T-helper 1 cell treated with Interleukin-12 subunit alpha and Interleukin-12 subunit beta and Interleukin-4 antibody, amounts not matched to agents 30 ng/mL and 1 ng/mL, for 36 hours (primary cell): ENCODE measurements at regions not wholly inside any gene's neighbourhood (a gene's known extent, or its start where the extent isn't known, plus 50 kb on each side); places are given as distances from the start of the nearest gene placed in this dataset.

Source experiments
- intact Hi-C: fragments of 100-400 bp; cut with micrococcal nuclease; formaldehyde crosslinking; loops from one replicate; pipeline ENCODE4 v1.15.1; 2024

DNA sequence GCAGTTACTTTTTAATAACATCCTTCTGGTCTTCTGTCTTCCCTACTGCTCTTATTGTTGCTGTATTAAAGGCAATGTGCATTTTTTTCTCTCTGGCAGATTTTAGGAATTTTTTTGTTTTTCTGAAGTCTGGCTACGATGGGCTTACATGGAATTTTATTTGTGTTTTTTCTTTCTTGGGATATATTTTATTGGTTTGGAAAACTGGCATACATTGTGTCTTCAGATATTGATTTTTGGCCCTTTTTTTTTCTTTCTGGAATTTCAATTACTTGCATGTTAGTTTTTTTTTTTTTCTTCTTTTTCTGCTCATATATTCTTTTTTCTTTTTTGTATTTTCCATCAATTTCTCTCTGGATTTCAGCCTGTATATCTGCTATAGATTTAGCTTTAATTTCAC, 442.1 kb upstream of the TRIB2 start:
- intact Hi-C loops, result no loop called here

DNA sequence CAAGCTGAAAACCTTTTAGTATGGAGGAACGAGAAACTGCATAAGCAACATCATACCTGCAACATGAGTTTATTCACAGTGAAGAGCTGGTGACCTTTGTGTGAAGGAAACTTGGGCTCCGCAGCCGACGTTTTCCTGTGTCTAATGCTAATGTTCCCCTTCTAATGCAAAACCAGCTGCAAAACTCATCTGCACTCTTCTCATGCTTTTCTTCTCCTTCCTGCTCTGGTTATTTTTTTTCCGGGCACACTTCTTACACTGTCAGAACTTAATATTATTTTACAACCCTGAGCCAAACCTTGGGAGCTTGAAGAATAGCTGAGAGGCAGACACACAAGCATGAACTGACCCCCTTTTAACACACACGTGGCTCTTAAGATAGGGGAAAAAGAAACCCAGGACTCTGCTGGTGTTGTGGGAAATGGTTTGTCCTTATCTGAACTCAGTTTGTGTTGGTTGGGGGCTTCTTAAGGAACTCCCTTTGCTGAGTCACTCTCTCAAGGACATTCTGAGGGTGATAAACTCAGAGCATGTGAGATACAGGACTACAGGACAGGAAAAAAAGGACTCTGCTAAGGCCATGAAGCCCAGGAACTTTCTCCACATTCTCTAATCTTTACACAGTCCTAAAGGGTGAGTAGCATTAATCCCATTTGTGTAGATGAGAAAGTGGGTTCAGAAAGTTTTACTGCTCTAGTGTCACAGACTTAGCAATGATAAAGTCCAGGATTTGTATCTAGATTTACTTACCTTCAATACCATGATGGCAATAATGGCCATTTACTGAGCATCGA, 439.3 kb upstream of the TRIB2 start:
- intact Hi-C loops, result no loop called here

DNA sequence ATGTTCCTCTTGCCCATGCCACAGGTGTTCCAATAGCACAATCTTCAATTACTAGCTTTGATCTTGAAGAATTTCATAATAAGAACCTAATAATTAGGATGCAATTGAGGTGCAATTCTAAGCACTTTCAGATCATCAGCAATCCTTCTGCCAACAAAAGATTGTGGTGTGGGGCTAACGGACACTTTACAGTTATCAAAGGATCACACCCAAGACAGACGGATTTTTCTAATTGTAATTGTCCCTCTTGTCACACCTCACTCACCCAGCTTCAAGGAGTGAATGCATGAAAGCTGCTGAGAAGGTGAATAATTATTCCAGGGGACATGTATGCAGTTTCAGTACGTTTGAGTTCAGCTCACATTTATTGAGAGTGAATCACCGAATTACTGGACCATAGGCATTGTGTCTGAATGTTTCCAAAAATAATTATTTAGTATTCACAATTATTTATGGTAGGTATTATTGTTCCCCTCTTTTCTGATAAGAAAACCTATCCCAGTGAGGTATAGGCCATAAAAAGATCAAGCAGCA, 438.5 kb upstream of the TRIB2 start:
- intact Hi-C loops, result no loop called here

DNA sequence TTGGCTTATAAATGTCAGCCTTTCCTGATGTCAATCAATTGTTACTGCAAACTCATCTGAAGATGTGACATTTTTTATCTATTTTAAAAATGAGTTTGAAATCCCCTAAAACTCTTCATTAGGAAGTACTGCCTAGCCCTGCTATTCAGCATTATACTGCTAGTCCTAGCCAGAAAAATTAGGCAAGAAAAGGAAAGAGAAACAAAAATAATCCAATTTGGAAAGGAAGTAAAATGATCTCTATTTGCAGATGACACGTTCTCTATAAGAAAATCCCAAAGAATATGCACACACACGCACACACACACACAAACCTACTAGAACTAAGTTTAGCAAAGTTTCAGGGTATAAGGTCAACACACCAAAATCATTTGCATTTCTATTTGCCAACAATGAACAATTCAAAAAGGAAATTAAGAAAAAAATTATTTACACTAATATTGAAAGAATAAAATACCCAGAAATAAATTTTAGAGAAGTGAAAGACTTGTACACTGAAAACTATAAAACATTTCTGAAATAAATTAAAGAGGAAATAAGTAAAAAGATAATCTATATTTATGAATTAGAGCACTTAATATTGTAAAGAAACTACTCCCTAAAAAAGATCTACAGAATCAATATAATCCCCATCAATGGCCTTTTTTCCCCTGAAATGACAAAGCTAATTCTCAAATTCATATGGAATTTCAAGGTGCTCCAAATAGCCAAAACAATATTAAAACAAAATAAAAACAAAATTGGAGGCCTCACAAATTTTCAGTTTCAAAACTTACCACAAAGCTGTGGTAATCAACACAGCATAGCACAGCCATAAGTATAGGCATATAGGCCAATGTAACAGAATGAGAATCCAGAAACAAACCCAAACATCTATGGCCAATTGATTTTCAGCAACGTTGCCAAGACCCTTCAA, 433.7 kb upstream of the TRIB2 start:
- intact Hi-C loops, result no loop called here

DNA sequence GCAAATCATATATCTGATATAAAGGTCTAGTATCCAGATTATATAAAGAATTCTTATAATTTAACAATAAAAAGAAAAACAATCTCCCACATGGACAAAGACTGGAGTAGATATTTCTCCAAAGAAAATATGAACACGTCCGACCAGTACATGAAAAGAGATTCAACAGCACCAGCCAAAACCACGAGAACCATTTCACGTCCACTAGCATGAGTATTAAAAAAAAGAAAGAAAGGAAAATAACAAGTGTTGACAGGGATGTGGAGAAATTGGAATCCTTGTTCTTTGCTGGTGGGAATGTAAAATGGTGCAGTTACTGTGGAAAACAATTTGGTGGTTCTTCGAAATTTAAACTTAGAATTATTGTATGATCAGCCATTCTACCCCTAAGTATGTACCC, 432.7 kb upstream of the TRIB2 start:
- intact Hi-C loops, result no loop called here

DNA sequence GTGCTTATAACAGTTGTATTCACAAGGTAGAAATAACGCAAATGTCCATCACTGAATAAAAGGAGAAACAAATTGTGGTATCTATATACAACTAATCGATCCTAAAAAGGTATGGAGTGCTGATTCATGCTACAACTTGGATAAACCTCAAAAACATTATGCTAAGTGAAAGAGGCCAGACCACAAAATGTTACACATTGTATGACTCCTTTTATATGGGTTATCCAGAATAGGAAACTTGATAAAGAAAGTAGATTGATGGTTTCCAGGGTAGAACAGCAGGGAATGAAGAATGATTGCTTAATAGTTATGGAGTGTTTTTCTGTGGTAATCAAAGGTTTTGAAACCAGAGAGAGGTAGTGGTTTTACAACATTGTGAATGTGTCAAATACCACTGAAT, 432.2 kb upstream of the TRIB2 start:
- intact Hi-C loops, result no loop called here

DNA sequence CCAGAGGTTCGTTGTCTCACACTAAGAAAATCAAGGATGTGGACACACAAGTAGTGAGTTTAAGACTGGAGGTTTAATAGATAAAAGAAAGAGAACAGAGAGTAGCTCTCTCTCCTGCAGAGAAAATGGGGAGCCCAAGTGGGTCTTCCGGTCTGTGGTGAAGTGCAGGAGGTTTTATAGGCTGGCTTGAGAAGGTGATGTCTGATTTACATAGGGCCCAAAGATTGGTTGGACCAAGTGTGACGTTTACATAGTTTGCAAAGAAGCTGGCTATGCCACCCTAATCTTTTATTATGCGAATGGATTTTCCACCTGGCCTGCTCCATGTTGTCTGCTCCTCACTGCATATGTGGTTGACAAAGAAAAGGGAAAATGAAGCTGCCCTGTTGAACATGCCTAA, 430.4 kb upstream of the TRIB2 start:
- intact Hi-C loops, result no loop called here

DNA sequence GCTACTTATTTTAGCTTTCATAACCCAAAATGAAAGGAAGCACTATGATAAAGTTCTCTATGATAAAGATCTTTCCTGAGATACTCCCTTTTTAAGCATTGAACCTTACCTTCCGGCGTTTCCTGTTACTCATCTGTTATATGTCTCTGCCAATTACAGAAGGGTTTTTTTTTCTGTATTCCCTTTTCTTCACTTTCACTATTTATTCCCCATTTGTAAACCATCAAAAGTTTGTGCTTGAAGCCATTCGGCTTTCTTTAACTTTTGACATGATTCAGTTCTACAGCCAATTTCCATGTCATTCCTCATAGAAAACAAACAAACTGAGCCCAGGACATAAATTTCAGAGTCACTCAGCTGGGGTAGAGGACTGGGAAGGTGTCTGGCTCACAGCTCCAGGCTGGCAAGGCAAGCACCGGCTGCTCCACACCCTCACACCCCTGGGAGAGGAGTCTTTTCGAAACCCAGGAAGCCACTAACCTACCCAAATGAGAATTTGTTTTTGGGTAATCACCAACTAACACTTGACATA, 429.4 kb upstream of the TRIB2 start:
- intact Hi-C loops, result no loop called here

DNA sequence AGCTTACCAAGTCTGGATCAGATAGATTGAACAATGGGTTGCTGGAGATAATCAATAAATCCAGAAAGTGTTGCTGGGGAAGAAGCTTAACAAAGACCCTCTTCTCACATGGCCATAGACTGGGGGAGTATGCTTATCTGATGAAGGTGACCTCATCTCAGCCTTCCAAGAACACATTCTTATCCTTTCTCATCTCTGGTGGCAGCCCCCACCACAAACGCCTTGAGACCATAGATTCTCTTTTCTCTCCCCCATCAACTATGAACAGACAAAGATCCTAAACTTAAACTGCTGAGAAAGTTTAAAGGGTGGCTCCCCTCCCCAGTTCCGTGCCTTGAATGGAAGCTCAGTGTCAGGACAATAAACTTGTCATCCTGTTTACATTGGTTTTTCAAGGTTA, 428.7 kb upstream of the TRIB2 start:
- intact Hi-C loops, result no loop called here

DNA sequence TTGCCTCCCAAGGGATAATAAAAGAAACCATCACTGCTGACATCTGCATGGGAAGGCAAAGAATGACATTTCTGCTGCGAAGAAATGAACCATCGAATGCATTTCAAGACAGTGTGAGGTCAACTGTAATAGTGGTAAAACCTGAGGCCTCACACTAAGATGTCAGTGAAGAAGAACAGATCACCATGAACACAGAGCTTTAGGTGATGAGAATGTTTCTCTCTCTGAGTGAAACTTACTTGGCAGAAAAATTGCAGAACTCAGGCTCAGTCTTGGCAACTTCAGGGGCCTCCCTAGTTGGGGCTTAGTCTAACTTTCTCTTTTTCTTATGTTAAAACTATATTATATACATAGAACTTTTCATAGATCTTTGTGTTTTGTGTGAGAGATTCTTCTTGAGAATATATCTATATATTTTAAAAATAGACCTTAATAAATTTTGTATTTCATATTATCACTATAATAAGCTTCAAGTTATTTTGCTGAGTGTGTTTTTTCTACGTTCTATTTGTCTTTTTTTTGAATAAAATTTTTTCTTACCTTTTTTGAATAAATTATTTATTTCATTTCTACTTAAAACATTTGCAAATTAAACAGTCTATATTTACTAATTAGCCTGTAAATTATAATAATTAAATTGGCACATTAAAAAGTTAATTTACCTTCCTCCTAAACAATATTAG, 427.5 kb upstream of the TRIB2 start:
- intact Hi-C loops, result no loop called here

DNA sequence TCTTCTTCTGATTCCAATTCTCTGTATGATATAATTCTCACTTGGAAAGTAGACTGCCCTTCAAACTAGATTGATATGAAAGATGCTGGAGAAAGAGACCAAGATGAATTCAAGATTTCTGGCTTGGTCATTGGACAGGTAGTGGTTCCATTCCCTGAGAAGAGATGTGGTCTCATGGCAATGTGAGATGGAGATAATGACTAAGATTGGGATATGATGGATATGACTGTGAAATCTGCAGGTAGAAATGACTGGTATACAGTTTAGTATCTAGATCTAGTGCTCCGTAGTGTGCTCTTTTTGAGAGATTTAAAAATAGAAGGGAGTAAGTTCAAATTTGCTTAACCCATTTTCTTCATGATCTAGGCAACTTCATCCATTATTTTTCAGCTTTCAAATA, 425.4 kb upstream of the TRIB2 start:
- intact Hi-C loops, result loop anchor here (5.0 kb wide), 6 partner anchors 114 to 544 kb away; partner anchors contain the start of gene LPIN1

DNA sequence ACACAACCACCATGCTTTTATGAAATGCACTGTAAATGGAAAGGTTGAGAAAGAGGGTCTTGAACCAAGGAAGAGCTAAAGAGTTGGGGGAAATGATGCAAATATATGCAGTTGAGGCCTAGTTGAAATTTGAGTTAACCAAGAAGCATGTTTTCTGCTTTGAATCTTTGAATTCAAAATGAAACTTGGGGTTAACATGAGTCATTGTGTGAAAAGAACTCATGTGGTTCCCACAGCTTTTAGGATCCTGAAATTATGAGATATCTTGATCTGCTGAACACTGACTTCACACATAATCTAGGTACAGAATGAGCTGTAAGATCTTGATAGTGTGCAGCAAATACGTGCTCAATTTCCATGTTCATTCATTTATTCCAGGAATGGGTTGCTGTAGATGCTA, 422.9 kb upstream of the TRIB2 start:
- intact Hi-C loops, result loop anchor here (1.0 to 5.0 kb wide), 15 partner anchors 9 to 671 kb away; partner anchors contain the start of genes LPIN1 and TRIB2

DNA sequence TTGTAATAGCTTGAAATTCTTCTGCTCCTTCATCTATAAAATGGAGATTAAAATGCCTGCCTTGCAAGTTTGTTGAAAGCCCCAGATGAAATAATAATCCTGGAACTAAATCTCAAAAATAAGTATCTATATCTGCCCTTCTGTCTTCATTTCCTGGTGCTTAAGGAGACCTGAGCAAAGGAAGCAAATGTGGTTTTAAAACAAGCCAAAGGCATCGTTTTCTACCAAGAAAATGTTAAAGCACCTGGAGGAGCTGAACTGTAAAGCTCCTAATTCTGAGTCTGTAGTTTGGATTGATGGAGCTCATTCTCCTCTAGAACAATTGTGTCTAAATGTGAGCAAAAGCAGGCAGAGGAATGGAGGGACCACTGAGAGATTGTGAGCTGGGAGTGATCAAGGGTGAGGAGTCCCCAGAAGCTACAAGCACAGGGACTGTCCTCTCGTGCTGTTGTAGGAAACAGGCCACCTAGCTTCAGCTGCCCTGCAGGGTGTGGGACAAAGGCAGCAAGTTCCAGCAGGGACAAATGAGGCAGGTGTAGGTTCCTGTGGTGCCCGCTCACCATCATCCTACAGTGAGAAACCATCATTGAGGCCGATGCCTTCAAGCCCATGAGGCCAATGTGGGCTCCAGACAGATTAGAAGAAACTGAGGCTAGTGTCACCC, 420.7 kb upstream of the TRIB2 start:
- intact Hi-C loops, result loop anchor here (2.0 kb wide), 5 partner anchors 117 to 669 kb away; no protein-coding TSS in a partner anchor

DNA sequence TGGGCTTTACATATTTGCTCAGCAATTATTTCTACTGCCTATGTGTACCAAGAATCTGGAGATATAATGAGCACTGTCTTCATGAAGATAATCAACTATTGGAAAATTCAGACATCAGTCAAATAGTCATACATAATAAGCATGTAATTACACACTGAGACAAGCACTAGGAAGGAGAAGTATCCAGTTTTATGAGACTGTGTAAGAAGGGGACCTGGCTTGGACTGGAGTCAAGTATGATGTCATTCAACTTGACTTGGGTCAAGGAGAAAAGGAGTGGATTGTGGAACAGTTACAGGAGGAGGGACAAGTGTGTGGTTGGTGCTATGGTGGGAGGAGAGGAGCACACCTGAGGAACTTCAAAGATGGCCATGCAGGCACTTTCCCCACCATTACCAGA, 419.8 kb upstream of the TRIB2 start:
- intact Hi-C loops, result no loop called here

DNA sequence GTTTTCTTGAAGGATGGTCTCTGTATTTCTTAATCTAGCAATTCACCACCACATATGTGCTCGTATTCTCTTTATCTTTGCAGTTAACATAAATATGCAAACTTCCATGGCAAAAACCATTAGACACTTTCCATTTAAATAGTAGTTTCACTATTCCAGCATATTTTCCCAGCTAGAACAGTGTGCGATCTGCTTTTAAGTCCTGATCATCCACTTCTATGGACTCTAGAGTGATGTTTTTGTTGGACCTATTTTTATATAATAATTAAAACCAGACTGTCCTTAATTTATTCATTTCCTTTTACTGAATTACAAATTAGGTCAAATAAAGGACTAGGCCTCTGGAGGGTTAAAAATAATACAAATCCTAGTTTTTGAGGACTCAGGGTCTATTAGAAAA, 418.4 kb upstream of the TRIB2 start:
- intact Hi-C loops, result no loop called here

DNA sequence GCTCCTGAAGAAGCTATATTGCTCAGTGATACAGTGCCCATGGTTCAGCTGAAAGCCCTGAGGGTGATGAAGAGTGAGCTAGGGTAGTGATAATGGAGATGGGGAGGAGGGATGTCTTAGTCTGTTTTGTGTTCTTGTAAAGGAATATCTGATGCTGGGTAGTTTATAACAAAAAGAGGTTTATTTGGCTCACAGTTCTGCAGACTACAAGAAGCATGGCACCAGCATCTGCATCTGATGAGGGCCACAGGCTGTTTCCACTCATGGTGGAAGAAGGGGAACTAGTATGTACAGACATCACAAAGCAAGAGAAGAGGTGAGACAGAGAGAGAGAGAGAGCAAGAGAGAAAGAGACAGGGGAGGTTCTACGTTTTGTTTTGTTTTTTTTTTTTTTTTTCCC, 417.3 kb upstream of the TRIB2 start:
- intact Hi-C loops, result no loop called here

DNA sequence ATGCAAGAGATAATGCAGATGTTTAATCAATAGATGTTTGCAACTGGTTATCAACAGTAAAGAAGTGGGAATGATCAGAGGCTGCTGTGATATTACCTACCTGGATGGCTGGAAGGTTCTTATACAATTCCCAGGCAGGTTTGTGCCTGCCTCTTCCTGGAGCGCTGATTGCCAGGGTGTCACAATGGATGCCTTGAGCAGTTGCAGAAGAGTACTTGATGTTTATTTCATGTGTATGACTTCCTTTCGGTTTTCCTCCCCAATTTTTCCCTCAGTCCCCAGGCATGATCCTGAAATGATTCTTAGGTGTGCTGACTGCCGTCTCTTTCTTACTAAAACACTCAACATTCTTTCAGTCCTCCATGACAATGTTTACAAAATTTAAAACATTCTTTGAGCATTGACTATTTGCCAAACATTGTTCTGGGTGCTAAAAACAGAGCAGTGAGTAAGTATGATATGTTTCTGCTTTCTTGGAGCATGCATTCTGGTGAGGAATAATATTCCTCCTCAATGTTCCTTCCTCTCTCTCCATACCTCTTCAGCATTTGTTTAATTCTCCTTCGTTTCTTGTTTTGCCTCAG, 416.6 kb upstream of the TRIB2 start:
- intact Hi-C loops, result loop anchor here (5.0 kb wide), 1 partner anchor 707 kb away; no protein-coding TSS in a partner anchor

DNA sequence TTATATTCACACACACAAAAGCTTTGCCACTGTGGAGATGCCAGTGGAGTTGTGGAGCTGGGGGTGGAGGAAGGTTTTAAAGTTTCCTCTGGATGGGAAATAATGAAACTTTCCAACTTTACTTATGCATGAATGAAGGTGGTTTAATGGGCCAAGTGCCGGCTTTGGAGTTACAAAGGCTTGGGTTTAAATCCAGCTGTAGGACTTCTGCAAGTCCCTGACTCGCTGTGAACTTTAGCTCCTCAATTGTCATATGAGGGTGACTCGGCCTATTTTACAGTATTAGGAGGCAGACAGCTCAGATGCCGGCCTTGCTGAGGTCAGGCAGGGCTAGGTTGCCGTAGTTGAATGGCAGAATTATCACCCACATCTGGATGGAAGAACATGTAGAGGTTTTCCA, 415.8 kb upstream of the TRIB2 start:
- intact Hi-C loops, result loop anchor here (5.0 kb wide), 1 partner anchor 706 kb away; no protein-coding TSS in a partner anchor

DNA sequence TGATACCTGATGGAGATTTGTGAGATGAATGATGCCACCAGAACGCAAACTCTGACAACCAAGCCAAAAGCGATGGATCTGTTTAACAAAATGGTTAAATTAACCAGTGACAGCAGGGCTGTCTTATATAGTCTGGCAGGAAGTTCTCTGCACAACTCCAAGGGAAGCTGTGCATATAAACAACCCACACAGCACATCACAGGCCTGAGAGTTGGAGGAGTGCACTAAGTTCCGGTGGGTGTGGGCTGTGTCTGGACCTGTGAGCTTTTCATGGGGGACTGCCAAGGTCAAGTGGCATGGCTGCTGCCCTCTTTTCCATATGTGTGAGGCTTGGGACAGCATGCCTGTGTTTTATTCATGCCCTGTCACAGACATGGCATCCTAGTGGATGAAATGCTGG, 414.6 kb upstream of the TRIB2 start:
- intact Hi-C loops, result loop anchor here (5.0 kb wide), 1 partner anchor 705 kb away; no protein-coding TSS in a partner anchor

DNA sequence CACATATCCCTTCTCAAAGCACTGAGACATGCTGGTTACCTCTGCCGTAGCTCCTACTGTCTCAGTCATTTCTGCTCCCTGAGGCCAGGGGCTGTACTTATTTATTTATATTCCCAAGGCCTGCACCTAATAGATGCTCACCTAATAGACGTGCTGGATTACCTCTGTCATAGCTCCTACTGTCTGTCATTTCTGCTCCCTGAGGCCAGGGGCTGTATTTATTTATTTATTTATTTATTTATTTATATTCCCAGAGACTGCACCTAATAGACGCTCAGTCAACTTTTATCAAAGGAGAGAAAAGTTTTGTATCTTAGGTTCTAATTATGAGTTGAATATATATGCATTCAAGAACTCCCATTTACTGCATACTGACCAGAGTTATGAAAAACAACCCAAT, 414.0 kb upstream of the TRIB2 start:
- intact Hi-C loops, result loop anchor here (5.0 kb wide), 1 partner anchor 705 kb away; no protein-coding TSS in a partner anchor
